ENCODE measurements at regions not wholly inside any gene's neighbourhood (a gene's known extent, or its start where the extent isn't known, plus 50 kb on each side); places are given as distances from the start of the nearest gene placed in this dataset.
"Not testable (repeated sequence)": the region's sequence is repeated elsewhere in the genome, so short reads cannot be mapped to it uniquely, and the experiment has no call there.

DNA sequence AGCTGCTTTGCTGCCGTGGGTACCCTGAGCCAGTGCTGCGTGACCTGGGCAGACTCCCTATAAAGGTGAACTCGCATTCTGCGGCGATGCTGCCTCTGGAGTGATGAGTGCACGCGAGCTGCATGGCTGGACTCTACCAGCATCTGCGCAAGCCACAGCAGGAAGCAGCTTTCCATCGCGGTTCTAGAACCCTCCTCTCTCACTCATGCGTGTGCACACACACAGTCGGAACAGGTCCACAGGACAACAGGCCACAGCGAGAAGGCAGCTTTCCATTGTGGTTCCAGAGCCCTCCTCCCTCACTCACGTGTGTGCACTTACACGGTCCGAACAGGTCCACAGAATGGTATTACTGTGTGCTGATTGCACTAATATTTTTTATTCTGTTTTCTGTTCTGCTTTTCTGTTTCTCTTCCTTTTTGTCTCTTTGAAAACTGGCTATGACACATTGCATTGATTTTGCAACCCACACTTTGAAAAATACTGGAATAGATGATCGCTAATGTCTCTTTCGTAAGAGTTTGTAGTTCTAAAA, 80.2 kb upstream of the CRYM start:
- not testable (repeated sequence) for H3K9me3 ChIP-seq (ENCODE audit: control insufficient read depth in 4 of 4, low read length in 3 of 4); H3K4me3 ChIP-seq (ENCODE audit: low read depth in 1 of 3, low read length in 3 of 3); H3K9ac ChIP-seq (ENCODE audit: low read depth in 1 of 2, low read length in 2 of 2); H3K27me3 ChIP-seq (ENCODE audit: control insufficient read depth in 4 of 4, insufficient read depth in 4 of 4, low read length in 3 of 4); DNase-seq (ENCODE audit: low spot score); H3K27ac ChIP-seq (ENCODE audit: low read depth in 1 of 2, low read length in 2 of 2); H3K36me3 ChIP-seq (ENCODE audit: control insufficient read depth in 4 of 4, insufficient read depth in 3 of 4, low read depth in 1 of 4, low read length in 3 of 4); H3K4me1 ChIP-seq (ENCODE audit: control insufficient read depth in 4 of 4, insufficient read depth in 4 of 4, low read length in 3 of 4)
- WGBS, result 92% methylated on average over 18 of the region's 18 CpGs

DNA sequence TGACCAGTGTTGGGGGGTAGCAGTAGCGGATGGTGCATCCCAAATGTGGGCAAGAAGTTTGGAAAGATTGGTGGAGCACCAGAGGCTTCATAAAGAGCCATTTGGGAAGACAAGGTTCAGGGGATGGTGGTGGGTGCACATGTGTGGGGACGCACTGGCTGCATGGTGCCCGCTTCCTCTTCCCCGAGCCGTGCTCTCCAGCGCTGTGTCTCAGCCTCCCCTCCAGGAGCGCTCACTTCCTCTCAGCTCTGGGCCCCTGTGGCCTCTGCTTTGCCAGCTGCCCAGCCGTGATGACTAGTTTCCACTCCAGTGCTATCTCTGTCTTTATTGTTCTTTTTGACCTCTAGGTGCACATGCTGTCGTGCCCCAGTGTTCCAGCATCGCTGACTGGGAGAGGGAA, 78.2 kb upstream of the CRYM start:
- not testable (repeated sequence) for H3K4me1 ChIP-seq (ENCODE audit: control insufficient read depth in 4 of 4, insufficient read depth in 4 of 4, low read length in 3 of 4); H3K27ac ChIP-seq (ENCODE audit: low read depth in 1 of 2, low read length in 2 of 2); H3K4me3 ChIP-seq (ENCODE audit: low read depth in 1 of 3, low read length in 3 of 3); H3K36me3 ChIP-seq (ENCODE audit: control insufficient read depth in 4 of 4, insufficient read depth in 3 of 4, low read depth in 1 of 4, low read length in 3 of 4); H3K9ac ChIP-seq (ENCODE audit: low read depth in 1 of 2, low read length in 2 of 2); H3K9me3 ChIP-seq (ENCODE audit: control insufficient read depth in 4 of 4, low read length in 3 of 4); DNase-seq (ENCODE audit: low spot score); H3K27me3 ChIP-seq (ENCODE audit: control insufficient read depth in 4 of 4, insufficient read depth in 4 of 4, low read length in 3 of 4)
- 81% methylated on average over 10 of the region's 10 CpGs for WGBS

DNA sequence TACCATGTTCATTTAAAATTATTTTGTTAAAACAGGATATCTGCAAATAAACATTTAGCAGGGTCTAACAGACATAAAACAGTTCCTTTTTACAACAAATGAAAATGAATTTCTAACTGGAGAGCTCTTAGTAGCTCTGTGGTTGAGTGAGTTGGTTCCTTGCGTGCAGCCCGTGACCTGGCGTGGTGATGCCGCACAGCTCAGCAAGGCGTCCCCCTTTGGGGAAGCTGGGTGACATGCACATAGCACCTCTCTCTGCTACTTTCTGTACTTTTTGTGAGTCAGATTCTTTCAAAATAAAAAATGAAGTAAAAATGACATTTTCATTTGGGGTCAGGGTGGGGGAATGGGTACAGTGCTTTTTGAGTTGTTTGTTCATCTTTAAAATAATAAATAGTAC, 73.3 kb upstream of the CRYM start:
- not testable (repeated sequence) for H3K36me3 ChIP-seq (ENCODE audit: control insufficient read depth in 4 of 4, insufficient read depth in 3 of 4, low read depth in 1 of 4, low read length in 3 of 4); H3K4me1 ChIP-seq (ENCODE audit: control insufficient read depth in 4 of 4, insufficient read depth in 4 of 4, low read length in 3 of 4); DNase-seq (ENCODE audit: low spot score); H3K27me3 ChIP-seq (ENCODE audit: control insufficient read depth in 4 of 4, insufficient read depth in 4 of 4, low read length in 3 of 4); H3K4me3 ChIP-seq (ENCODE audit: low read depth in 1 of 3, low read length in 3 of 3); H3K9ac ChIP-seq (ENCODE audit: low read depth in 1 of 2, low read length in 2 of 2); H3K27ac ChIP-seq (ENCODE audit: low read depth in 1 of 2, low read length in 2 of 2); H3K9me3 ChIP-seq (ENCODE audit: control insufficient read depth in 4 of 4, low read length in 3 of 4)
- WGBS, result 98% methylated on average over 5 of the region's 5 CpGs

DNA sequence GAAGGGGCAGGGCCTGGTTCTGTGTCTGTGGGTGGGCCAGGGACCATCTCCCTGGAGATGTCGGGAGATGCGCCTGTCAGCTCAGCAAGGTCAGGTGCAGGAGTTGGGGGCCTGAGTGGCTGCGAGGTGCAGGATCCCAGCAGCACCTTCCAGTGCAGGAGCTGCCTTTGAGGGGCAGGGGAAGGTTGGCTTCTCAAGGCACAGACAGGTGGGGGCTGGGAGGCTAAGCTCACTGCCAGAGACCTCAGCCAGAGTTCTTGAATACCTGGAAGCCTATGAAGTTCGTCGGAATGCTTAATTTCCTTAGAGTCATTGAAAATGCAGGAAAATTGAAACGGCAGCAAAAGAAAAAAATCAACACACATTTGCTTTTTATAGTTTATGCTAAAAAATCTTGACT, 72.8 kb upstream of the CRYM start:
- H3K9me3 ChIP-seq (ENCODE audit: control insufficient read depth in 4 of 4, low read length in 3 of 4); H3K27ac ChIP-seq (ENCODE audit: low read depth in 1 of 2, low read length in 2 of 2); H3K27me3 ChIP-seq (ENCODE audit: control insufficient read depth in 4 of 4, insufficient read depth in 4 of 4, low read length in 3 of 4); H3K36me3 ChIP-seq (ENCODE audit: control insufficient read depth in 4 of 4, insufficient read depth in 3 of 4, low read depth in 1 of 4, low read length in 3 of 4); H3K4me1 ChIP-seq (ENCODE audit: control insufficient read depth in 4 of 4, insufficient read depth in 4 of 4, low read length in 3 of 4); H3K9ac ChIP-seq (ENCODE audit: low read depth in 1 of 2, low read length in 2 of 2); H3K4me3 ChIP-seq (ENCODE audit: low read depth in 1 of 3, low read length in 3 of 3); DNase-seq (ENCODE audit: low spot score): not testable (repeated sequence)
- 95% methylated on average over 6 of the region's 6 CpGs for WGBS

DNA sequence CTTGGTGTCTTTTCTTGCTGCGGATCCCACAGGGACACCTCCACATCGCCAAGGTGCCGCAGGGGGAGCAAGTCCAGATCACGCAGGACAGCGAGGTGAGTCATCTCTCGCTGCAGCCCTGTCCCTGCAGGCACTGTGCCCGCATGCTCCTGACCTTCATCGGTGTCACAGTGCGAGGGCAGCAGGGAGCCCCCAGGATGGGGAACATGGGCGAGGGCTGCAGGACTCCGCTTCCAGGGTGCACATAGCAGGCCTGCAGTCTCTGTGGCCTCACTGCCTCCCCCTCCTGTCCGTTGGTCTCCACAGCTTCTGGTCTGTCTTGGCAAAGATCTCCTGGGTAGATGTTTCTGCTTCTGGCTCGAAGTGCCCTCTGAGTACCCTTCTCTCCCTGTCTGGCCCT, 71.2 kb upstream of the CRYM start:
- not testable (repeated sequence) for H3K27ac ChIP-seq (ENCODE audit: low read depth in 1 of 2, low read length in 2 of 2); H3K9me3 ChIP-seq (ENCODE audit: control insufficient read depth in 4 of 4, low read length in 3 of 4); DNase-seq (ENCODE audit: low spot score); H3K27me3 ChIP-seq (ENCODE audit: control insufficient read depth in 4 of 4, insufficient read depth in 4 of 4, low read length in 3 of 4); H3K4me1 ChIP-seq (ENCODE audit: control insufficient read depth in 4 of 4, insufficient read depth in 4 of 4, low read length in 3 of 4); H3K9ac ChIP-seq (ENCODE audit: low read depth in 1 of 2, low read length in 2 of 2); H3K36me3 ChIP-seq (ENCODE audit: control insufficient read depth in 4 of 4, insufficient read depth in 3 of 4, low read depth in 1 of 4, low read length in 3 of 4); H3K4me3 ChIP-seq (ENCODE audit: low read depth in 1 of 3, low read length in 3 of 3)
- WGBS, result 82% methylated on average over 13 of the region's 13 CpGs

DNA sequence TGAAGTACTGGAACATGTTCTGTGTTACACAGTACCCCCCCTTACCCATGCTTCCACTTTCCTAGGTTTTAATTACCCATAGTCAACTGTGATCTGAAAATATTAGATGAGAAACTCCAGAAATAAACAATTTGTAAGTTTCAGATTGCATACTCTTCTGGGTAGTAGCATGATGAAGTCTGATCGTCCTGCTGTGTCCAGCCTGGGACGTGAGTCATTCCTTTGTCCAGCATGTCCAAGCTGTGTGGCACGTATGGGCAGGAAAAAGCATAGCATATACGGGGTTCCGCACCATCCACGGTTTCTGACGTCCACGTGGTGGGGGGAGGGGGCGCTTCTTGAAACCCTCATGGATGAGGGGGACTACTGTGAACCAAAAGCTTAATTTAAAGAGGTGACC, 70.7 kb upstream of the CRYM start:
- not testable (repeated sequence) for DNase-seq (ENCODE audit: low spot score); H3K36me3 ChIP-seq (ENCODE audit: control insufficient read depth in 4 of 4, insufficient read depth in 3 of 4, low read depth in 1 of 4, low read length in 3 of 4); H3K4me3 ChIP-seq (ENCODE audit: low read depth in 1 of 3, low read length in 3 of 3); H3K4me1 ChIP-seq (ENCODE audit: control insufficient read depth in 4 of 4, insufficient read depth in 4 of 4, low read length in 3 of 4); H3K27ac ChIP-seq (ENCODE audit: low read depth in 1 of 2, low read length in 2 of 2); H3K9ac ChIP-seq (ENCODE audit: low read depth in 1 of 2, low read length in 2 of 2); H3K9me3 ChIP-seq (ENCODE audit: control insufficient read depth in 4 of 4, low read length in 3 of 4); H3K27me3 ChIP-seq (ENCODE audit: control insufficient read depth in 4 of 4, insufficient read depth in 4 of 4, low read length in 3 of 4)
- 75% methylated on average over 9 of the region's 9 CpGs for WGBS

DNA sequence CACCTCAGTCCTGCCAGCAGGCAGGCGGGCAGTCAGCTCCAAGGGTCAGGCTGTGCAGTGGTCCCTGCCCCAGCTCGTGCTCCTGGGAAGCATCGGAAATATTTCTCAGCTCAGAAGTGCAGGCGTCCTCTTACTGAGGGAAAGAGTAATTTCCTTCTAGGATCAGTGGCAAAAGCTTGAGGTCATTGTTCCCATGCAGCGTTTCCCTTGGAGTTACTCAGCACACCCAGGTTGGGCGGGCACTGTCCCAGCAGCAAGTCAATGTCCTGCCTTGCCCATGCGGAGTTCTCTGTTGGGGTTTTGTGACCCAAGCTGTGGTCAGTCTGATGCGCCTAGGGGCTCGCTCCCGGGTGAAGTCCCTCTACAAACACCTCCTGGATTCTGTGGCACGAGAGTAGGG, 69.4 kb upstream of the CRYM start:
- WGBS, result 87% methylated on average over 10 of the region's 11 CpGs
- not testable (repeated sequence) for H3K27me3 ChIP-seq (ENCODE audit: control insufficient read depth in 4 of 4, insufficient read depth in 4 of 4, low read length in 3 of 4); H3K9me3 ChIP-seq (ENCODE audit: control insufficient read depth in 4 of 4, low read length in 3 of 4); H3K27ac ChIP-seq (ENCODE audit: low read depth in 1 of 2, low read length in 2 of 2); H3K36me3 ChIP-seq (ENCODE audit: control insufficient read depth in 4 of 4, insufficient read depth in 3 of 4, low read depth in 1 of 4, low read length in 3 of 4); DNase-seq (ENCODE audit: low spot score); H3K4me1 ChIP-seq (ENCODE audit: control insufficient read depth in 4 of 4, insufficient read depth in 4 of 4, low read length in 3 of 4); H3K9ac ChIP-seq (ENCODE audit: low read depth in 1 of 2, low read length in 2 of 2); H3K4me3 ChIP-seq (ENCODE audit: low read depth in 1 of 3, low read length in 3 of 3)

DNA sequence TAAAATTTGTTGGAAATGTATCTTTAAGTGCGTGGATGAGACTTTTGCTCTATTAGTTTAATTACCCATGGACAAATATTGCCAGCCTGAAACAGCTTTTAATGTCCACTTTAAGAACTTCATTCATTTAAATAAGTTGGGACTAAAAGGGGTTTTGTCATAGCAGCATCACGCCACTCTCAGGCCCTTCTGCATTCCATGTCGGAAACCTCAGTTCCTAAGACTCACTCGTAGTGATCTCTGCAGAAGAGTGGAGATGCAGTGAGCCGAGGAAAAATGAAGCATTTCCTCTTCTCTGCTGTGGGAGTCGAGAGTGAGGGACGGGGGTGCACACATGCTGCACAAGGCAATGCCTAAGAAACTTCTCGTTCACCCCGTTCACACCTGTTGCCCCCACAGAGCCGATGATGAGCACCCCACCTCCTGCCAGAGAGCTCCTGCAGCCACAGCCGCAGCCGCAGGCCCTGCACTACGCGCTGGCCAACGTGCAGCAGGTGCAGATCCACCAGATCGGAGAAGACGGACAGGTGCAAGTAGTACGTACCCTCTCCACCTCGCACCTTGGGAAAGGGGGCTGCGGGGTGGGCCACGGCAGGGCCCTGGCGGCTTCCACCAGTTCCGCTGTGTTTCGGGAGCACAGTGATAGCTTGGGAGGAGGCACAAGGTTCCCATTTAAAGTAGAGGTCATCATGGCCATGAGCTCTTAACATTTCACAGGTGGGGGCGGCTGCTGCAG, 68.8 kb upstream of the CRYM start:
- H3K9me3 ChIP-seq (ENCODE audit: control insufficient read depth in 4 of 4, low read length in 3 of 4); H3K4me3 ChIP-seq (ENCODE audit: low read depth in 1 of 3, low read length in 3 of 3); H3K36me3 ChIP-seq (ENCODE audit: control insufficient read depth in 4 of 4, insufficient read depth in 3 of 4, low read depth in 1 of 4, low read length in 3 of 4); DNase-seq (ENCODE audit: low spot score); H3K4me1 ChIP-seq (ENCODE audit: control insufficient read depth in 4 of 4, insufficient read depth in 4 of 4, low read length in 3 of 4); H3K27ac ChIP-seq (ENCODE audit: low read depth in 1 of 2, low read length in 2 of 2); H3K9ac ChIP-seq (ENCODE audit: low read depth in 1 of 2, low read length in 2 of 2); H3K27me3 ChIP-seq (ENCODE audit: control insufficient read depth in 4 of 4, insufficient read depth in 4 of 4, low read length in 3 of 4): not testable (repeated sequence)
- WGBS, result 90% methylated on average over 24 of the region's 25 CpGs

All from liver (tissue), 6 donors.